ENCODE measurements at regions not wholly inside any gene's neighbourhood (a gene's known extent, or its start where the extent isn't known, plus 50 kb on each side); places are given as distances from the start of the nearest gene placed in this dataset.
"Not testable (repeated sequence)": the region's sequence is repeated elsewhere in the genome, so short reads cannot be mapped to it uniquely, and the experiment has no call there.

GRCh38 chr2:13858626-13859025 lies 773.9 kb upstream of the LRATD1 start (continued):
- TF ChIP-seq CHD7 (IDR thresholded peaks at IDR 0.05; ENCODE audit: low read depth, low read length) (no peak), BCOR (IDR thresholded peaks at IDR 0.05) (no peak), SAFB (IDR thresholded peaks at IDR 0.05; ENCODE audit: borderline replicate concordance, low read depth, low read length) (no peak), ZNF395 (CRISPR knock-in tag; IDR thresholded peaks at IDR 0.05) (no peak), SRSF3 (IDR thresholded peaks at IDR 0.05; ENCODE audit: insufficient read depth, low read length) (no peak), ESRRA (IDR thresholded peaks at IDR 0.05; ENCODE audit: borderline replicate concordance, low read depth) (no peak), MXD1 (CRISPR knock-in tag; IDR thresholded peaks at IDR 0.05; ENCODE audit: borderline replicate concordance, poor library complexity, severe bottlenecking) (no peak), EHMT2 (IDR thresholded peaks at IDR 0.05) (no peak)

- FAIRE-seq; H4K20me1 ChIP-seq (replicated peaks; ENCODE audit: control insufficient read depth, insufficient read depth, low read length); in situ Hi-C loops (cut with MboI); BruUV-seq (replicated peaks); DNase-seq (ENCODE audit: extremely low read depth in 1 of 4, low spot score in 3 of 4); H3K4me2 ChIP-seq (ENCODE audit: insufficient read depth, low read length); H3K4me3 ChIP-seq; H3K4me1 ChIP-seq (replicated peaks in 1 of 2; ENCODE audit: control insufficient read depth in 2 of 2, insufficient read depth in 2 of 2, low read length in 2 of 2); H2AFZ ChIP-seq (ENCODE audit: low read depth, low read length); POLR2A ChIA-PET; intact Hi-C loops (cut with micrococcal nuclease); H3K27me3 ChIP-seq (ENCODE audit: control insufficient read depth in 2 of 2, insufficient read depth in 2 of 2, low read length in 2 of 2); CTCF ChIA-PET (ENCODE audit: low intra/inter-chr PET ratio); H3K36me3 ChIP-seq (ENCODE audit: control insufficient read depth, insufficient read depth, low read length); H3K9me3 ChIP-seq (replicated peaks; ENCODE audit: control insufficient read depth, insufficient read depth, low read depth, low read length); H3K9ac ChIP-seq (ENCODE audit: insufficient read depth in 1 of 2, low read depth in 2 of 2, low read length in 2 of 2); H3K9me1 ChIP-seq (ENCODE audit: control insufficient read depth, insufficient read depth, low read length); H3K79me2 ChIP-seq (ENCODE audit: control insufficient read depth, insufficient read depth, low read length); ATAC-seq; H3K27ac ChIP-seq (ENCODE audit: extremely low read depth, low read depth, low read length): not testable (repeated sequence)
Measured at GRCh38 chr2:13868275-13868674, 764.2 kb upstream of the LRATD1 start.
